K562 (cell line): ENCODE measurements at regions not wholly inside any gene's neighbourhood (a gene's known extent, or its start where the extent isn't known, plus 50 kb on each side); places are given as distances from the start of the nearest gene placed in this dataset.

Experiments
- CREB1 ChIP-seq, 2 experiments: sonication (generic) in 1 of 2; formaldehyde crosslinking in 1 of 2; IDR thresholded peaks; 2 replicates each; pipeline versions ENCODE4 v1.6.1 to v1.8.0; 2012 to 2022; ENCODE audit warnings: inconsistent platforms in 1 of 2, mild to moderate bottlenecking in 1 of 2, missing genetic modification reagents in 1 of 2, moderate library complexity in 1 of 2
- FOXJ3 ChIP-seq: sonication (generic); formaldehyde crosslinking; IDR thresholded peaks from 2 replicates; pipeline ENCODE4 v1.4.0; 2020; ENCODE audit warnings: mild to moderate bottlenecking, missing genetic modification reagents
- ILF3 ChIP-seq: fragments of 450-650 bp; IDR thresholded peaks from 2 replicates; pipeline ENCODE4 v1.6.1; 2018; ENCODE audit warnings: antibody characterized with exemption, mild to moderate bottlenecking, moderate library complexity, borderline replicate concordance
- KAT7 ChIP-seq: sonication (generic); formaldehyde crosslinking; IDR thresholded peaks from 2 replicates; pipeline ENCODE4 v1.8.0; 2022; ENCODE audit warnings: missing genetic modification reagents, mild to moderate bottlenecking, borderline replicate concordance
- LARP7 ChIP-seq: fragments of 450-650 bp; IDR thresholded peaks from 2 replicates; pipeline ENCODE4 v1.6.1; 2016
- MCM5 ChIP-seq: fragments of 450-650 bp; IDR thresholded peaks from 2 replicates; pipeline ENCODE4 v1.6.1; 2016; ENCODE audit warnings: low read depth
- MCM7 ChIP-seq, 2 experiments: fragments of 450-650 bp; IDR thresholded peaks; 2 replicates each; pipeline ENCODE4 v1.6.1; 2016 to 2018
- MECOM ChIP-seq: fragments of 250-450 bp; sonication (Bioruptor Pico); IDR thresholded peaks from 2 replicates; pipeline ENCODE4 v1.8.0; 2022; ENCODE audit warnings: inconsistent platforms
- MYNN ChIP-seq, 2 experiments: sonication (generic); formaldehyde crosslinking in 1 of 2; IDR thresholded peaks; 2 replicates each; pipeline versions ENCODE4 v1.5.0 to v1.6.1; 2016 to 2020; ENCODE audit warnings: antibody characterized with exemption in 1 of 2, missing genetic modification reagents in 1 of 2
- PATZ1 ChIP-seq: fragments of 250-450 bp; sonication (Bioruptor Pico); IDR thresholded peaks from 2 replicates; pipeline ENCODE4 v1.5.0; 2020; ENCODE audit warnings: mild to moderate bottlenecking, borderline replicate concordance
- POLR2G ChIP-seq: fragments of 200-400 bp; formaldehyde crosslinking; IDR thresholded peaks from 2 replicates; pipeline ENCODE4 v1.6.1; 2017; ENCODE audit warnings: low read depth, mild to moderate bottlenecking, antibody characterized with exemption, low read length, moderate library complexity
- PTRF ChIP-seq: fragments of 450-650 bp; IDR thresholded peaks from 2 replicates; pipeline ENCODE4 v1.6.1; 2016; ENCODE audit warnings: mild to moderate bottlenecking, missing genetic modification characterization, missing compliant biosample characterization
- RCOR1 ChIP-seq, 2 experiments: IDR thresholded peaks; 2 replicates each; pipeline ENCODE4 v1.6.1; 2012; ENCODE audit warnings: low read depth in 2 of 2, low read length in 2 of 2, borderline replicate concordance in 1 of 2, improper control_type of control experiment in 1 of 2
- SLC30A9 ChIP-seq: fragments of 250-450 bp; sonication (Bioruptor Pico); IDR thresholded peaks from 2 replicates; pipeline ENCODE4 v1.8.0; 2022; ENCODE audit warnings: mild to moderate bottlenecking, moderate library complexity
- VEZF1 ChIP-seq: fragments of 200-800 bp; sonication (Bioruptor generic); IDR thresholded peaks from 2 replicates; pipeline ENCODE4 v1.6.1; 2017; ENCODE audit warnings: missing genetic modification characterization, missing compliant biosample characterization
- ZNF133 ChIP-seq: fragments of 250-450 bp; sonication (Bioruptor Pico); IDR thresholded peaks from 2 replicates; pipeline ENCODE4 v1.4.0; 2020; ENCODE audit warnings: mild to moderate bottlenecking
- ZNF175 ChIP-seq: fragments of 200-800 bp; sonication (Bioruptor generic); IDR thresholded peaks from 2 replicates; pipeline ENCODE4 v1.6.1; 2016; ENCODE audit warnings: low read depth, mild to moderate bottlenecking, missing genetic modification characterization, missing compliant biosample characterization
- ZNF639 ChIP-seq, 2 experiments: fragments of 200-800 bp in 1 of 2; sonication (Bioruptor generic) in 1 of 2; sonication (generic) in 1 of 2; formaldehyde crosslinking in 1 of 2; IDR thresholded peaks in 1 of 2; conservative IDR thresholded peaks in 1 of 2; 2 replicates each; pipeline versions ENCODE4 v1.5.0 to v1.6.1; 2016 to 2020; ENCODE audit warnings: missing compliant biosample characterization in 1 of 2, missing genetic modification characterization in 1 of 2, missing genetic modification reagents in 1 of 2
- ZNF780A ChIP-seq: fragments of 250-450 bp; sonication (Bioruptor Pico); IDR thresholded peaks from 2 replicates; pipeline ENCODE4 v1.5.0; 2021; ENCODE audit warnings: mild to moderate bottlenecking
- TF ChIP-seq, protein P1 (sequence below), 3 experiments: fragments of 200-800 bp in 1 of 3; fragments of 250-450 bp in 1 of 3; fragments of 450-650 bp in 1 of 3; sonication (Bioruptor Pico) in 1 of 3; sonication (Bioruptor generic) in 1 of 3; formaldehyde crosslinking in 1 of 3; IDR thresholded peaks; 2 replicates each; pipeline versions ENCODE4 v1.6.1 to v1.8.0; 2016 to 2022; ENCODE audit warnings: mild to moderate bottlenecking in 2 of 3, missing genetic modification characterization in 2 of 3, missing compliant biosample characterization in 1 of 3, moderate library complexity in 1 of 3

- TF ChIP-seq MCM7 (IDR thresholded peaks at IDR 0.05): no peak
- TF ChIP-seq MECOM (CRISPR knock-in tag): peak; percentile 40; the same call in 1 of the 2 replicates
- 0 out of 2 replicates have a peak, but pooled peaks have one; percentile 32 for TF ChIP-seq ZNF175 (CRISPR knock-in tag)
- TF ChIP-seq PATZ1: no peak
- no peak for TF ChIP-seq MYNN (IDR thresholded peaks at IDR 0.05)
- TF ChIP-seq MYNN (CRISPR knock-in tag; IDR thresholded peaks at IDR 0.05): no peak
- no peak for TF ChIP-seq MCM5
- no peak for TF ChIP-seq LARP7
- TF ChIP-seq CREB1 (IDR thresholded peaks at IDR 0.05): no peak
- TF ChIP-seq CREB1 (CRISPR knock-in tag; IDR thresholded peaks at IDR 0.05): no peak
- TF ChIP-seq ZNF639 (CRISPR knock-in tag; conservative IDR thresholded peaks at IDR 0.05 in 1 of 2, IDR thresholded peaks at IDR 0.05 in 1 of 2): peak in 1 of 2 experiments; percentile 84; a peak in 2 of 4 replicates
- TF ChIP-seq POLR2G: no peak
- no peak for TF ChIP-seq SLC30A9 (CRISPR knock-in tag)
- no peak for TF ChIP-seq ZNF780A (CRISPR knock-in tag)
- no peak for TF ChIP-seq ILF3
- no peak for TF ChIP-seq FOXJ3 (CRISPR knock-in tag)
- 0 out of 2 replicates have a peak, but pooled peaks have one; percentile 58 for TF ChIP-seq ZNF133 (CRISPR knock-in tag)
- 0 out of 2 replicates have a peak, but pooled peaks have one; percentile 54 for TF ChIP-seq PTRF
- TF ChIP-seq RCOR1 (IDR thresholded peaks at IDR 0.05; ENCODE audit: borderline replicate concordance in 1 of 2, low read depth in 2 of 2, low read length in 2 of 2): no peak
- peak; percentile 22; the same call in 1 of the 2 replicates for TF ChIP-seq VEZF1 (CRISPR knock-in tag)
- TF ChIP-seq KAT7 (CRISPR knock-in tag): no peak
- TF ChIP-seq, protein P1, sequence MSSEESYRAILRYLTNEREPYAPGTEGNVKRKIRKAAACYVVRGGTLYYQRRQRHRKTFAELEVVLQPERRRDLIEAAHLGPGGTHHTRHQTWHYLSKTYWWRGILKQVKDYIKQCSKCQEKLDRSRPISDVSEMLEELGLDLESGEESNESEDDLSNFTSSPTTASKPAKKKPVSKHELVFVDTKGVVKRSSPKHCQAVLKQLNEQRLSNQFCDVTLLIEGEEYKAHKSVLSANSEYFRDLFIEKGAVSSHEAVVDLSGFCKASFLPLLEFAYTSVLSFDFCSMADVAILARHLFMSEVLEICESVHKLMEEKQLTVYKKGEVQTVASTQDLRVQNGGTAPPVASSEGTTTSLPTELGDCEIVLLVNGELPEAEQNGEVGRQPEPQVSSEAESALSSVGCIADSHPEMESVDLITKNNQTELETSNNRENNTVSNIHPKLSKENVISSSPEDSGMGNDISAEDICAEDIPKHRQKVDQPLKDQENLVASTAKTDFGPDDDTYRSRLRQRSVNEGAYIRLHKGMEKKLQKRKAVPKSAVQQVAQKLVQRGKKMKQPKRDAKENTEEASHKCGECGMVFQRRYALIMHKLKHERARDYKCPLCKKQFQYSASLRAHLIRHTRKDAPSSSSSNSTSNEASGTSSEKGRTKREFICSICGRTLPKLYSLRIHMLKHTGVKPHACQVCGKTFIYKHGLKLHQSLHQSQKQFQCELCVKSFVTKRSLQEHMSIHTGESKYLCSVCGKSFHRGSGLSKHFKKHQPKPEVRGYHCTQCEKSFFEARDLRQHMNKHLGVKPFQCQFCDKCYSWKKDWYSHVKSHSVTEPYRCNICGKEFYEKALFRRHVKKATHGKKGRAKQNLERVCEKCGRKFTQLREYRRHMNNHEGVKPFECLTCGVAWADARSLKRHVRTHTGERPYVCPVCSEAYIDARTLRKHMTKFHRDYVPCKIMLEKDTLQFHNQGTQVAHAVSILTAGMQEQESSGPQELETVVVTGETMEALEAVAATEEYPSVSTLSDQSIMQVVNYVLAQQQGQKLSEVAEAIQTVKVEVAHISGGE (CRISPR knock-in tag; IDR thresholded peaks at IDR 0.05): peak in 1 of 3 experiments; percentile 49; a peak in 1 of 6 replicates
Measured at GRCh38 chr7:8322667-8323066, 60.7 kb upstream of the ICA1 start (continued).
